RWPE1 (cell line): ENCODE measurements at regions not wholly inside any gene's neighbourhood (a gene's known extent, or its start where the extent isn't known, plus 50 kb on each side); places are given as distances from the start of the nearest gene placed in this dataset.

Experiments used
- CTCF ChIA-PET: fragments of 350-600 bp; sonication (Branson Sonifier 250); formaldehyde crosslinking; extraction: SDS; loops from one replicate; lab custom pipeline; 2021; lab: Yijun Ruan, JAX
- POLR2A ChIA-PET: fragments of 400-600 bp; formaldehyde crosslinking; extraction: SDS; loops from one replicate; lab custom pipeline; 2020; ENCODE audit warnings: antibody characterized with exemption; ENCODE audit not compliant: low non-redundant PET; lab: Yijun Ruan, JAX
- DNase-seq: peaks from one replicate; pipeline ENCODE4 v3.0.0; 2012; ENCODE audit warnings: low spot score
- H3K27ac ChIP-seq: fragments of 450-650 bp; 2 replicates; pipeline ENCODE4 v1.5.1; 2017
- CTCF ChIP-seq: fragments of 450-650 bp; conservative IDR thresholded peaks from 2 replicates; pipeline ENCODE4 v1.5.1; 2017; ENCODE audit warnings: low read depth, mild to moderate bottlenecking

GRCh38 chr14:28709571-28710305 is 56.8 kb upstream of the FOXG1 start:
- ChIA-PET CTCF (no interaction called here), POLR2A (no interaction called here)
- TF ChIP-seq CTCF: no peak
- no peak for DNase-seq
- H3K27ac ChIP-seq: no peak overlapping the region
